NCI-H526 treated with DMSO at 0.1 percent for 48 hours (cell line): ENCODE measurements at regions not wholly inside any gene's neighbourhood (a gene's known extent, or its start where the extent isn't known, plus 50 kb on each side); places are given as distances from the start of the nearest gene placed in this dataset.

ENCODE experiments used
- DNase-seq: peaks from one replicate; lab custom pipeline; 2025; lab: John Stamatoyannopoulos, UW

DNA sequence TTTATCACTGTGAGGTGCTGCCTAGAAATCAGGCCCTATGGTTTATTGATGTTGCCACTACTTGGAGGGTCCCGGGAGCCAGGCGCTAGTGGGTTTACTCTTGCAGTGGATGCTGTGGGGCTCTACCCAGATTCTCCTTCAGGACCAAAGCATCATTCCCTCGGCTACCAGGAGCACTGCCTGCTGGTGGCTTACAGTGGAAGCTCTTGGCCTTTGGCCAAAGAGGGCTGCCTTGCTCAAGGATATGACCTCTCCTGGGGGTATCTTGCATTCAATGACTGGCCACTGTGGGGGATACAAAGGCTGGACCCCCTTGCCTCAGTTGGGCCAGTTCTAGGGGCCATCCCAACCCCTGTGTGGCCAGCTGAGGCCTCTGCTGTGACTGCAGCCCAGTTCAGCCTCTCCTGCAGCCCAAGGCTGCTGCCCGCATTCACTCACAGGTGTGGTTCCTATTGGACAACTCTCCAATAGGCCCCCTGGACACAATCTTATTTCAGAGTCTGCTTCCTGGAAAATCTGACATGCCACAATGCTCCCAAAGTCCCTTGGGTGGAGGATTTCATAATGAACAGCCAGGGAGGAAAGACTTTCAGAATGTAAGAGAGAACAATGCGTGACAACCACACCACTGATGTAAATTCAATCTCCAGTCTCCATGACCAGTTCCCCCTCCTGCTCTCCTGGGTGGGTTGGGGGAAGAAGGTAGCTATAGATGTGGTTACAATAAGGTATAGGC is 196.3 kb downstream of the SNX10 start:
- DNase-seq = no peak

DNA sequence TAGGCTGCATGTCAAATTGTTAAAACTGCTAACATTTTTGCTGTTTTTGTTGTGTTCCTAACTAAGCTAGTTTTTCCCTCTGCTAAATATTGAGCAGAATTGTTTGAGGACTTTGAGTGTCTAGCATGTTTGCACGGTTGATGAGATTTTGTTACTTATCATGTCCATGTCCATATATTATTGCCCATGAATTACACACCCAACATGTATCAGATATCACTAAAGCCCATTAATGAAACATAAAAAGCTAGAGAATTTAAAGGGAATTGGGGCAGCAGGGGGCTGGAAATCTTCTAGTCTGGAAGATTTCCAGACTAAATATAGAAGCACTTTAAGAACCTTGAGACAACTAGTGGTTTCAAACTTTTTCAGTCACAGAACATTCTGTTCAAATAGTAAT is 197.7 kb downstream of the SNX10 start:
- DNase-seq = no peak

DNA sequence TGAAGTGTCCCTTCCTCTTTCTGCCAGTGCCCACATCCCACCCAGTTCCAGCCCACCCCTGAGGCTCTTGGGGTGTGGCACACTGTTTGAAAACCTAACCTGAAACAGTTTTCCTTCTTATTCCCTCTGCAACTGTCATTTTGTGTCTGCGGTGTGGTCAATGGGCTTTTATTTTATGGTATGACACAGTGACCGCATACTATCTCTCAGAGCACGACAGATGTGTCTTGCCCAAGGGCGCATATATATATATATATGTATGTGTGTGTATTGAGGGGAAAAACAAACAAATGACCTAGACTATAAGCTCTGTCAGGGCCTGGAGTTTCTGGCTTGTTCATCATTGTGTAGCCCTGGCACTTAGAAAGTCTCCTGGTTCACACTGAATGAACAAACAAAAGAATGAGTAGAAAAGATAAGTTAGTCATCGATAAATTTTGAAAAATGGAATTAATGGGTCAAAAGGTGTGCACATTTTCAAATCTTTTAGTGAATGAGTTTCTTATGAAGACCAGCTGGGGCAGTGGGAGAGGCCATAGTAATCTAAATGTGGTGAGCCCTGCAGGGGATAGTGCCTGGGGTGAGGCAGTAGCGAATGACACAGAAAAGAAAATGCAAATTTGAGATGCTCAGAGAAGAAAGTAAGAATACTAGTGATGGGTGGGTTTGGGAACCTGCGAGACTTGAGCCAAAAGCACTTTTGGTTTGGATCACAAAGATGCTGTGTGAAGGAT is 198.4 kb downstream of the SNX10 start:
- DNase-seq = no peak

DNA sequence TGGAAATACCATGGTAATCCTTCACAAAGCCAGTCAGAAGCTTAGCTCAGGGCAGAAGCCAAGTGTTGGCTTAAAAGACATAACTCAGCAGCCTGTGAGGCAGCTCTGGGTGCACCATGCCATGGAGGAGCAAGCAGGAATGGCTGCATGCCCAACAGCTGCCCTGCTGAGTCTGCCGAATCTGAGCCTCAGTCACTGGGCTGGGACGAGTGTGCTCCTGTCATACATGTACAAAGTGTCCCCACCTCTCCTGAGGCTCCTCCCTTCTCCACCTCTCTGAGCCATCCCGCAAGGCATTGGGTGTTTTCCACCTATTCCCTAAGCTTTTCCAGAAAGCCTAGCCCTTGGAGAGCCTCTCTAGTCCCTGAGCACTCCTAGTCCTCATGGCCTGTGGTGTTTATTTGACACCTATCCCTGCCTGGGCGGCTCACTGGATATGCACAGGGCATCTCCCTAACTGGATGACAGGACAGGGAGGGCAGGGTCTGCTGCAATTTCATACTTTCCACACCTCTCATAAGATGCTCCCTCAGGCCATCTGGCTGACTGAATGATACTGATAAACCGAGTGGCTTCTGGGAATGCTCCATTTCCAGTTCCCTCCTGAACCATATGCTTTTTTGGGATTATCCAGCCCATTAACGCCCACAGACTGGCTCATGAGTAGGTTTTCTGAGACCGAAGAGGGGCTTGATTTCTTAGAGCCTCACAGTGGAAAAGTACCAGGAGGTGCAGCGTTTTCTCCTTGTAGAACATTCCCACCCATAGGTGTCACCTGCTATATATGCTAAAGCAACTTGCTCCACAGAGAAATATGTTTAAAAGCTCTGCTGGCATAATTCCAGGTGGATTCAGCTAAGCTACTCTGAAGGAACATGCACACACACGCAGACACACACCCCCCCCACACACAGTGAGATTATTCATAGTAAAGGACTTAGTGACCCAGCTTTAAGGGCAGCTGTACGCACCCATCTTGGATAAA is 199.3 kb downstream of the SNX10 start:
- no peak for DNase-seq

DNA sequence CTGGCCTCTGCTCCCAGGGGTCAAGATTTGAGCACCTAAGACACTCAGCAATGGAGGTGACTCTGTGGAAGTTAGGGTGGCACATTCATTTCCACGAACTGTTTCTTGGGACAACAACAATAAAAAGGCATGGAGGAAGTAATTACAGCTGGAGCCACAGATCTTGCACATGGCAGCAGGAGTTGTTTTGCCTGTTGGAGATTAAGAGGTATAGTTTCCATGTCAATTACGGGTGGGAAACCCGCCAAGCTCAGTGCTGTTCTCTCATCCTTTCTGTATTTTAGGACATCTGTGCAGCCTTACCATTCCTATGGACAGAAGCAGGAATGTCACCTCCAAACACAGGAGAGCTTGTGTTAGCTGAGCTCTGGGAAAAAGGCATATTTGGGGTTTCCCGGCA is 201.2 kb downstream of the SNX10 start:
- no peak for DNase-seq

DNA sequence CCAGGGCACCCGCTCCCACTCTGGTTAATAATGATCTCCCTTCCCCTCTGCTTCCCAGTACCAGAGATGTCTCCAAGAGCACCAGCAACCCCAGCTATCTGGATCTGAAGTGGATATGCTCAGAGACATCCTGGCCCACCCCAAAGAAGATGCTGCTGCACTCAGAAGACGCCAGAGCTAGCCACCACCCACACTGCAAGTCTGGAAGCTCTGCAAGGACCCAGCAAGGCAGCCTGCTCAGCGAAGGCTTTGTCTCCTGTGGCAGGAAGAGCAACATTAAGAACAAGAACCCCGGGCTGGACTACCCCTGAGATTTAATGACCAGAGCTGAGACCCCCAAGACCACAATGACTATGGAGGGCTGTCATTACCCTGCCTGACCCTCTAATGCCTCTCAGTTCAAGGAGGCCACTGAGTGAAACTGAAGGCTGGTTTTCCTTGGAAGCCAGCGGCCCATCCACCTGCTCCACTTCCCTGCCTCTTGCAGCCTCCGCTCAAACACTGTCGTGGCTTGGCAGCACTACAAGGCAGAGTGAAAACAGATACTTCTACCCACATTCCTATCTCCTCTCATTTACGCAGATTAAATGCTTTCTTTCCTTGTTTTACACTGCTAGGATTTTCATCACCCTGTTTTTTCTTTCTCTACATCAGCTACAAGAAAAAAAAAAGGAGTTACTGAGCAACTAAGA is 202.2 kb downstream of the SNX10 start:
- DNase-seq = no peak

DNA sequence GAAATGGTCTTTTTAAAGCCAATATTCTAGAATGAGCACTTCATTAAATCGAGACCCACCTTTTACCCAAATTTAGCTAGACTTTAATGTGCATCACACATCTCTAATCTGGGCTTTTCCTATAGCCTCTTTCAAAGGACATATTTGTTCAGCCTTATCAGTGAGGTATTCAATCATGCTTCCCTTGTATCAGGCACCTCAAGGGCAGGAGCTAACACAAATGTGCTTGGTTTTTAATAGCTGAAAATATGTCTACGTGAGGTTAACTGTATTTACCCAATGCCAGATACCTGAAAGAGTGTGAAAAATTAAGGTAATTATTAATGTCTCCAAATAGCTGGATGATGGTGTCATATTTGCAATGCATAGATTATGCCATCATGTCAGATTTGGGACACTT is 203.9 kb downstream of the SNX10 start:
- DNase-seq = no peak

DNA sequence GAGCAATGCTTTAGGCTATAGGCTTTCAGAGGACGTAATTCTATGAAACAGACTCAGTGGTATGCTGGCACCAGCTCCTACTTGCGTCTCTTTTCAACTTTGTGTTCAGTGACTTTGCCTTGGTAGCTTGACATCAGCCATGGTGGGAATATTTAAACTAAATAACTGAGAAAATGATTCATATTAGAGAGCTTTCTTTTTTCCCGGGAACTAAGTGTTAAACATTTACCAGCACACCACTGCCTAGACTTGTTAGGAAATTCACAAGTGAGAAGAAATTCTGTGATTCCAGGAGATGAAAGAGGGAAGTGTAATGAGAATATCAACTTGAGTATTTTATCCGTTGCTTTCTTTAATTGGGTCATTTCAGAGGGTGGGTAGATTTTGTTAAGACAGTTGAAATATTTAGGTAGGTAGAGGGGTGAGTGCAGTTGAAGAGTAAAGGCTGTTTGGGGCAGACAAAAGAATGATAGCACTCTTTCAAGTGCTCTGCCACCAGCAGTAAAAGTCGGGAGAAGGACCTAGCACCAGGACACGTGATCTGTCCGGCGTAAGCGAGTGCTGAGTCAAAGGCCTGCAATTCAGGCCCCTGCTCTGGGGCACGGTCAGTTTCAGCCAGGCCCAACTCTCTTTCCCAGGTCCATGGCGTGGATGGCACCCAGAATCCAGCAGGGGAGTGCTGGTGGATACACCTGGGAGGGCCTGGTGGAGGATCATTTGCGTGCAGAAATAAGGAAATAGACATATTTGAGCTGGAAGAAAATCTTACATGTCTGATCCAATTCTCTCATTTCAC is 206.3 kb downstream of the SNX10 start:
- DNase-seq = no peak

DNA sequence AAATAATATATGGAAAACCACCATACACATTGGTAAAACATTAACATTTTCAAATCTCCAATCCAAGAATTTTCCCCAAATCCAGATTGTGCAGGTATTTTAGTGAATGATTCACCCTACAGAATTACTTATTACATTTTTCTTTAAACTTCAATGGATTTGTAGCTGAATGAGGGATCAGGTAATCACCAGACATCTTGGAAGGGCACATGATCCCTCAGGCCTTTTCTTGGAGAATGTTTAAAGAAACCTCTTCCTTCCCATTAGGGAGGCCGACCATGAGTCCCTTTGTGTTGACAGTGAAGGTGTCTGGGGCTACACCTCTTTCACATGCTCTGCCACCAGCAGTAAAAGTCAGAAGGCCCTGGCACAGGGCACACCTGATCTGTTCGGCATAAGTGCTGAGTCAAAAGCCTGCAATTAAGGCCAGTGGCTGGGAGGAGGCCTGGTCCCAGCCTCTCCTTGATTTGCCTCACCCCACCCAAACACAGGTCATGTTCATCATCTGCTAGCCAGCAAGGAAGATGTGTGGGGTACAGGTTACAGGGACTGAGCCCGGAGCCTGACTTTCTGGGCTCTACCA is 207.7 kb downstream of the SNX10 start:
- no peak for DNase-seq

DNA sequence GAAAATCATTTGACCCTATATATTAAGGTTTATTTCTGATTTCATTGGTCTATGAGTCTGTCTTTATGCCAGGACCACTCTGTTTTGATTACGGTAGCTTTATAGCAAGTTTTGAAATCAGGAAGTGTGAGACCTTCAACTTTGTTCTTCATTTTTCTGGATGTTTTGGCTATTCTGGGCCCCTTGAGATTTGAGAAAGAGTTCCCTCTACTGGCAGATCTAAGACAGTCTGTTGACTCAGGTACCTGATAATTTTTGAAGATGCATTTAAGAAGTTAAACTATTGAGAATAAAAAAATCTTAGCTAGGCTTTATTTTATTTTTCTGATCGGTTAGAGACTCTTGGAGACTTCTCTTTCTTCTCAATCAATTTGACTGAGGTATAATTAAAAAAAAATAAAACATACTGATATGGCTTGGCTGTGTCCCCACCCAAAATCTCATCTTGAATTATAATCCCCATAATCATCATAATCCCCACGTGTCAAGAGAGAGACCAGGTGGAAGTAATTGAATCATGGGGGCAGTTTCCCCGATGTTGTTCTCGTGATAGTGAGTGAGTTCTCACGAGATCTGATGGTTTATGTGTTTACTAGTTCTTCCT is 209.2 kb downstream of the SNX10 start:
- peak; percentile 29 for DNase-seq

DNA sequence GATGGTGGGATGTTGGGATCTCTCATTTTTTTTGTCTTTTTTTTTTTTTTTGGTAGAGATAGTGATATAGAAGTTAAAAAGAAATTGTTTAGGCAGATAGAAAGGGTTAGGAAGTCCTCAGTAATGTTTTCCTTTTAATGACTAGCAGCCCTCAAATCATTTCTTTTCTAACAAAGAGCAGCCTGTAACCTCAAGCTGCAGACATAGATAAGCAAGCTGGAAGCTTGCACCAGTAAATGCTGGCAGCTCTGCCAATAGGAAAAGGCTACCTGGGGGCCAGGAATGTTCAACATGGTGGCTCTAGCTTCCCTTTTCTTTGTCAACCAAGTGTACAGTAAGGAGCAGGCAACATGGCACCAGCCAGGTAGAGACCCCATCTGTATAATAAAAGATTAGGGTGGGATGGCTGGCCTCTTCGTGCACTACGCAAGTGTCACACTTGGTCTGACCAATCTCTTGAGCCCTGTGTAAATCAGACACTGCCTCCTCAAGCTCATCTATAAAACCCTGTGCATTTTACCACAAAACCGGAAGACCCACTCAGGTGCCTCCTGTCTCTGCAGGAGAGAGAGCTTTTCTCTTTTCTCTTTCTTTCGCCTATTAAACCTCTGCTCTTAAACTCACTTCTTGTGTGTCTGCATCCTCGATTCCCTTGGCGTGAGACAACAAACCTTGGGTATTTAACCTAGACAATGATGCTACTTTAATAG is 212.9 kb downstream of the SNX10 start:
- DNase-seq = no peak

DNA sequence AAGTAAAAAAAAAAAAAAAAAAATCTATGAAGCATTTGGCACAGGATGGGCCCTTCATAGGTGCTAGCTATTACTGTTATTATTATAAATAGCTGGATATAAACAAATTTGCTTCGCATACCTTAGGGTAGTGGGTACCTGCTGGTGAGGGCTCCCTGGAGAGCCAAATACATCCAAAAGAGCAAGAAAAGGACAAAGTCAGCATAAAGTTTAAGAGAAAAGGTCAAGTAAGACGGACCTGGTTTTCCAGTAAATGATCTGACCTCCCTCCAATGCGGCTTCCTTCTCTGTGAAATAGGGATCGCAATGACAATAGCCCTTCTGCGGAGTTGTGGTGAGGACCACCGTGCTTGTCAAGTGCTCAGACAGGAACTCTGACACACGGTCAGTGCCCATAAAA is 214.5 kb downstream of the SNX10 start:
- no peak for DNase-seq

DNA sequence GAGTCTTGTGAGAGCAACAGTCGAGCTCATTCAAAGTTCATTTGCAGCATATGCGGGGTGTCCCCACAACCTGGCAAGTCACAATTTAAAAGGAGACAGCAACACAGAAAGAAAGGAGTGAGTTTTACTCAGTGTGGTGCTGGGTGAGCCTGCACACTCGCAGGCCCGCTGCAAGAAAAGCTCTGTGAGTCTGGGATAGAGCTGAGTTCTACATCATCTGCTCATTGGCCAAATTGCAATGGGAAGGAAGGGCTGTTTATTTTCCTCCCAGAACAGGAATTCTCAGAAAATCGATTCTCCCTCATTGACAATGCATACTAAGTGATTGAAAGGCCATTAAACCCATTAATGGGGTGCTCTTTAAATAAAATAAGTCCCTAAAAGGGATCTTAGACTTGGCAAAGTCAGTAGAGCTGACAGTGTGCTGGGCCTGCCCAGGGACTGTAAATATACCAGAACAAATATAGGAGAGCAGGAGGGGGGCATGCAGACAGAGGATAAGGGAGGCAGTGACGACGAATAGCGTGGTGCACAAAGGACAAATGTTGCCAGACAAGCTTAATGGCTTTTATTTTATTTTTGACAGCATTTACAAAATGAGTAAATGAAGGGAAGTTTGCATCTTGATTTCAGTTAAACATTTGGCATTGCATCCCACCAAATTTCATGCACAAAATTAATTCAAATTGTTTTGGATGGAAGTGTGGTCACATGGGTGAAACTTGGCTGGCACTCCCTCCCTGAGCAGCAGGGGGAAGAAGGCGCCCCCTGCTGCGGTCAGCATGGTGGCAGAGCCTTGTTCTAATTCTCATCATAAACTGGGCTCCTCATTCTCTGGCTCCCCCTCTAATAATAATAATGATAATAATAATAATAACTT is 215.7 kb downstream of the SNX10 start:
- no peak for DNase-seq

DNA sequence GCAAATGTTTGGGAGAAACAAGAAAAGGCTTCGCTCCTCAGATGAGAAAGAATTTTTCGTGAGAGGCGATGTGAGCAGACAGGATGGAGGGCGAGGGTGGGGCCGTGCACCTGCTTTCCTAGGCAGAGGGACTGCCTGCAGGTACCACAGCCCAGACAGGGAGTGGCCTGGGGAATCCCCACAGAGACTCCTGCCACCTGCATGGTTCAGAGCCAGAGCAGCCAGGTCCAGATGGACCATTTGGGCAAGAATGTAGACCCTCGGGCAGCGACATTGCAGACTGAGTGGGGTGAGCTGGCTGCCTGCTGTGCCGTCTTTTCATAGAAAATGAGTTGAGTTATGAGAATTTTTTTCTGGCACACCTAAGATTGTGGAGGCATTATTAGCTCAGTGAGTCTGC is 216.8 kb downstream of the SNX10 start:
- peak; percentile 62 for DNase-seq

DNA sequence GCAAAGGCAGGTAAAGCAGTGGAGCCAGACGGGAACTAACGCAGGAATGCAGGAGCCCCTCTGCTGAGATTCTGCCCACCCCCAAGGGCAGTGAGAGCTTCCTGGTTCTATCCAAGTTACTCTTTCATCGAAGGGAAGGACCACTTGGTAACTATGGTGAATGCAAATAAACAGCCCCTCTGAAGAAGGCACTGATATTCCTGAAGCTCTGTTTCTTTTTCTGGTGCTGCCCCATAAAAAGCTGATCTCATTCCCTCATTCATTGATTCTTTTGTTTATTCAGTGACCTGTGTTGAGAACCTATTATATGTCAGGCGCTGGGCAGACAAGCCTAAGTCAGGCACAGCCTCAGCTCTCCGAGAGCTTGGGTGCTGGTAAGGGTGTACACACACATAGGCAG is 217.3 kb downstream of the SNX10 start:
- peak; percentile 70 for DNase-seq

DNA sequence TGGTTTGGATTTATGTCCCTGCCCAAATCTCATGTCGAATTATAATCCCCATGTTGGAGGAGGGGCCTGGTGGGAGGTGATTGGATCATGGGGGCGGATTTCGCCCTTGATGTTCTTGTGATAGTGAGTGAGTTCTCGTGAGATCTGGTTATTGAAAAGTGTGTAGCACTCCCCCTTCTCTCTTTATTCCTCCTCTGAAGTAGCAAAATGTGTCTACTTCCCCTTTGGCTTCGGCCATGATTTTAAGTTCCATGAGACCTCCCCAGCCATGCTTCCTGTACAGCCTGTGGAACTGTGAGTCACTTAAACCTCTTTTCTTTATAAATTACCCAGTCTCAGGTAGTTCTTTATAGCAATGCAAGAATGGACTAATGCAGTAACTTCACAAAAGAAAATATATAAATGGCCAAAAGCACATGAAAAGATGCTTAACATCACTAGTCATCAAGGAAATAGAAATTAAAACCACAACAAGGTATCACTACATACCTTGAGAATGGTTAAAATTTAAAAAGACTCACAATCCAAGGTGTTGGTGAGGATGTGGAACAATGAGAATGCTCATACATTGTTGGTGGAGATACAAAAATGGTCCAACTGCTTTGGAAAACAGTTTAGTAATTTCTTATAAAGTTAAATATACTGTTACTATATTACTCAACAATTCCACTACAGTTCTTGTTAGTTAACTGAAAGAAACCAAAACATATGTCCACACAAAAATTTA is 218.7 kb downstream of the SNX10 start:
- no peak for DNase-seq

DNA sequence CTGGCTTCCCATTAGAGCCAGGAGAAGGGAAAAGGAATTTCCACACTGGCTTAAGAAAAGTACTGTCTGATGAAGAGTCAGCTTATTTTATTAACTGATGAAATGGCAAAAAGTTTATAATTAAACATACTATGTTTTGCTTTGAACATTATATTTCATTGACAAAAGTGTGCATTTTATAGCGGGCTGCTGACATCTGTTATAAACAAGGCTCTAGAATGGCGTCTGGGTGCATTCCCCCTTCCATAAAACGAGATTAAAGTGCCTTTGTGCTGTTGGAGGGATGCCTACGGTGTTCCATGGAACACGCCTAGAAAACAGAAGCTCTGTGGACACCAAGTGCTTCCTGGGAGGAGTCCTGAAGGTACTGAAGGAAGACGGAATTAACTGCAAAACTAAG is 220.2 kb downstream of the SNX10 start:
- DNase-seq = no peak

DNA sequence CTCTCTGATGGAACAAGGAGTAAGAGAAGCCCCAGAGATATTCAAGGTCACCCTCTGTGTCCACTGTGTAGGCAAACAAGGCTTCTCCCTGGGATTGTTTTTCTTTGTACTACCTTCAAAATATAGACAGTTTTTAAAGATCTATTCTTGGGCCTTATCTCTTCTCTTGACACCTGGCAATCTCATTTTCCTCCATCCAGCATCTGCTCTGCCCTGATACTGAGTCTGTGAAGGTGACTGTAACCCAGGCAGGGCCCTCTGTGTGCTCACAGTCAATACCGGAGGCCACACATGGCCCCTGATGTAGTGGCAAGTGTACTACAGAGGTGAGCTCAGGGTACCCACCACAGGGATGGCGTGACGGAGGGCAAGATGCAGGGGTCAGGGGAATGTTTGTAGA is 221.1 kb downstream of the SNX10 start:
- no peak for DNase-seq
